ENCODE measurements at regions not wholly inside any gene's neighbourhood (a gene's known extent, or its start where the extent isn't known, plus 50 kb on each side); places are given as distances from the start of the nearest gene placed in this dataset.

DNA sequence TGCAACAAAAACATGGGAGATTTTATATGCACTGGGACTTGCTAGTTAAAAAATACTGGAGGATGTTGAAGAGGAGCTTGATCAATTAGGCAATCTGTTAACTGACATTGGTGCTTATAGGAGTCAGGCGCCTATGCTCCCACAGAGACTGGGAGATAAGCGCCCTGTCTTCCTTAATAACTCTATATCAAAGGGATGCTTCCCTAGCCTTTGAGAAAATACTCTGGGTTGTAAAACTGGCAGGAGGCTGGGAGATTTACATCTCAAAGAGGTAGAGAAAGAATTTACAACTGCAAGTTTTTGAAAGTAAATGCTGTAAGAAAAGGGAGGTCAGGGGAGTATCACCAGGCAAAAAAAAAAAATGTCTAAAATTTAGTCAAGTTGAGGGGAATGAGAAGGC, 325.4 kb downstream of the PCDH10 start:
- TF ChIP-seq, protein P1, sequence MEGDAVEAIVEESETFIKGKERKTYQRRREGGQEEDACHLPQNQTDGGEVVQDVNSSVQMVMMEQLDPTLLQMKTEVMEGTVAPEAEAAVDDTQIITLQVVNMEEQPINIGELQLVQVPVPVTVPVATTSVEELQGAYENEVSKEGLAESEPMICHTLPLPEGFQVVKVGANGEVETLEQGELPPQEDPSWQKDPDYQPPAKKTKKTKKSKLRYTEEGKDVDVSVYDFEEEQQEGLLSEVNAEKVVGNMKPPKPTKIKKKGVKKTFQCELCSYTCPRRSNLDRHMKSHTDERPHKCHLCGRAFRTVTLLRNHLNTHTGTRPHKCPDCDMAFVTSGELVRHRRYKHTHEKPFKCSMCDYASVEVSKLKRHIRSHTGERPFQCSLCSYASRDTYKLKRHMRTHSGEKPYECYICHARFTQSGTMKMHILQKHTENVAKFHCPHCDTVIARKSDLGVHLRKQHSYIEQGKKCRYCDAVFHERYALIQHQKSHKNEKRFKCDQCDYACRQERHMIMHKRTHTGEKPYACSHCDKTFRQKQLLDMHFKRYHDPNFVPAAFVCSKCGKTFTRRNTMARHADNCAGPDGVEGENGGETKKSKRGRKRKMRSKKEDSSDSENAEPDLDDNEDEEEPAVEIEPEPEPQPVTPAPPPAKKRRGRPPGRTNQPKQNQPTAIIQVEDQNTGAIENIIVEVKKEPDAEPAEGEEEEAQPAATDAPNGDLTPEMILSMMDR (IDR thresholded peaks at IDR 0.05): no peak
- ATAC-seq (ENCODE audit: low FRiP score): no peak
- DNase-seq (ENCODE audit: low spot score): no peak

DNA sequence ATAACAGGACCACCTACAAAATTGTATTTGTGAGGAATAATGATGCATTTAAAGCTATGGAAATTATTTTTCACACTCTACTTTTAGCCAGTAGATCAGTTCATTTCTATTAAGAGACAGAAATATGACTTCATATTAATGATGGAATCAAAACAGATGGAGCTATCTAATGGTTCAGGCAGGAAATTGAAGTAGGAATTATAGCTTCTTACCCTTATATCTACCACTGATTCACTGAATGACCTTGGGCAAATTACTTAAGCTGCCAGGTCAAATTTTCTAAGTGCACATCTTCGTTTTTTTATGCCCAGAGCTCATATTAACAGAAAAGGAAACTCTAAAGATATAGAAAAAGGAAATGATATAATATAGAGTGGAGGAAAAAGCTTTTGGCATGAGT, 323.1 kb downstream of the PCDH10 start:
- DNase-seq (ENCODE audit: low spot score) (no peak), ATAC-seq (ENCODE audit: low FRiP score) (no peak)
- TF ChIP-seq, protein P1 (IDR thresholded peaks at IDR 0.05): no peak

DNA sequence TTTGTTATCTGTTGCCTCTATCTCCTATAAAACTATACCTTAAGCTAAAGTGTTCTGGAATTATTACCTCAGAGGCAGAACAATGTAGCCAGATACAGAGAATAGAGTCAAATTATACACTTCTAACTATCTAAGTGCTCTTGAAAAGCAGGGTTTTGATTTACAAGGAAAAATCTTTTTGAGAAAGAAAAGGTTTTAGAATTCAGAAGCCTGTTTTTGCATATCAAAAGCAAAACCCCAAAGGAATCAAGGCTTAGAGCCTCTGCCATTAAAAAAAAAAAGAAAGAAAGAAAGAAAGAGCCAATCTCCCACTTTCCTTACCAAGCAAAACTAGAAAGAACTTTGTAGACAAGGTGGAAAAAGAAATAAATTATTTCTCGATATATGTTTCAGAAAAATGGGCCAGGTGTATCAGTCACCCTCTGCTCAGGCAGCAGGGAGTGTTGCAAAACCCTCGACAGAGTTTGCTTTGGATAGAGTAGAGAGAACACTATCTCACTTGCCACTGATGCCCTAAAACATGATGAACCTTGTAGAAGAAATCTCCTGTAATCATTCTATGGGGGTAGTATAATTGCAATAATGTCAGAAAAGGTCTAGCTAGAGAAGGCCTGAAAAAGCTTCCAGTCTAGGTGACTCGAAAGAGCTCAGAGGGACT, 318.3 kb downstream of the PCDH10 start:
- TF ChIP-seq, protein P1 (IDR thresholded peaks at IDR 0.05): no peak
- ATAC-seq (ENCODE audit: low FRiP score) (no peak), DNase-seq (ENCODE audit: low spot score) (no peak)

DNA sequence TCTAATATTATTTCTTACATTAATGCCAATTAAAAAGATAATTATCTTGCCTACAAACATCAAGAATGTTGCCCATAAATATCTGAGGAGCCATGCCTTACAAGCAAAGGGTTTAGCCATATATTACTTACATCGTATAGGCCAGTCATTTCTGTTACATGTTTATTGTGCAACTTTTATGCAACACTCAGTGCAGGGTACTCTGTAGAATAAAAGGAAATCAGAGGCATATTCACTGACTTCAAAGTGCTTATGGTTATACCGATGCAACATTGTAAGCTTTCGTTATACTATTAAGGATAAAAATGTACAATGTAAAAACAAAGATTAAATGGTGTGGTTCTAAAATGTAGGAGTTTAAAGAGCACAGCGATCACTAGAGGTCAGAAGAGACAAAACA, 315.9 kb downstream of the PCDH10 start:
- TF ChIP-seq, protein P1 (IDR thresholded peaks at IDR 0.05): no peak
- no peak for DNase-seq (ENCODE audit: low spot score)
- ATAC-seq (ENCODE audit: low FRiP score): no peak

DNA sequence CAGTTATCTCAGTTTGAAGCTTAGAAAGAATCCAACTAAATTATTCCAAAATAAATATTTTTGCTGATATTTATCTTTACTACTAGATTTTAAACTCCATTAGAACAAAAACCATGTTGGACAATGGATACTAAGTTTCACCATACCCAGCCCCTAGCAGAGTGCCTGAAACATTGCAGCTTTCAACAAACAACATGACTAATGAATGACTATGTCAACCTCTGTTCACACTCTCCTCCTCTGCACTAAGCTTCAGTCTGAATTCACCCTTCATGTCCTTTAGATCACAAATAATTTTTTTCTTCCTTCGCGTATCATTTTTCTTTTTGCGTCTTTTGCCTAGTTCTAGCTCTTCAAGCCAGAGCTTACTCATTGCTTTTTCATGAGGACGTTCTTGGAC, 315.2 kb downstream of the PCDH10 start:
- ATAC-seq (ENCODE audit: low FRiP score) (no peak), DNase-seq (ENCODE audit: low spot score) (no peak)
- TF ChIP-seq, protein P1 (IDR thresholded peaks at IDR 0.05): no peak

DNA sequence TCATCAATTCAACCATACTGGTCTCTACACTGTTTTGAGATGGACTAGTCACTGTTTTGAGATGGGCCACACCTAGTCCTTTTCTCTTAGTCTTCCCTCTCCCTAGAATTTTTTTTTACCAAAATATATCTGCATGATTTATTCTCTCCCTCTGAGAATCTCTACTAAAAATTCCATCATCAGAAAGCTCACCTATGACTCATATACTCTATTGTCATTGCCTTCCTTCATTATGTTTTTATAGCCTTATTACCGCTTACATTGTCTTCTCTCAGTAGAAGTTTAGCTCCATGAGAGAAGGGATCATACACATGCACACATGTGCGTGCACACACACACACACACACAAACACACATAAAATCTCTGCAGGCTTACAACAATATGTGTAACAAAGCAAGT, 303.6 kb downstream of the PCDH10 start:
- TF ChIP-seq, protein P1 (IDR thresholded peaks at IDR 0.05): no peak
- ATAC-seq (ENCODE audit: low FRiP score) (no peak), DNase-seq (ENCODE audit: low spot score) (no peak)

DNA sequence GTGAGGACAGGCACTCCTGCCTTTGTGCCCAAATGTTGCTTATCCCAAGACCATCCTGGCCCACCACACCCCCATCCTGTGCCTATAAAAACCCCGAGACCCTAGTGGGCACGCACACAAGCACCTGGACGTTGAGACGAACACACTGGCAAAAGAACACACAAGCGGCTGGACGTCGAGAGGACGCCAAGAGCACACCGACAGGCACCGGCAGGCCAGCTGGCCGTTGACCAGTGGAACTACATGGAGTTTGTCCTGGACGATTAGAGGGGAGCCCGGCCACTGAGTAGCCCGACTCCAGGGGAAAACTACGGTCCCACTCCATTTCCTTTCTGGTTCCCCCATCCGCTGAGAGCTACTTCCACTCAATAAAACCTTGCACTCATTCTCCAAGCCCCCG, 301.7 kb downstream of the PCDH10 start:
- no peak for DNase-seq (ENCODE audit: low spot score)
- TF ChIP-seq, protein P1 (IDR thresholded peaks at IDR 0.05): no peak
- ATAC-seq (ENCODE audit: low FRiP score): no peak
